Kidney (tissue), 13 donors: ENCODE measurements at regions not wholly inside any gene's neighbourhood (a gene's known extent, or its start where the extent isn't known, plus 50 kb on each side); places are given as distances from the start of the nearest gene placed in this dataset.

Source experiments
- DNase-seq, 5 donors: peaks; one replicate each; pipeline ENCODE4 v3.0.0-alpha.2; 2013 to 2020
- FAIRE-seq: peaks from 2 replicates; lab custom pipeline; 2012; peaks lifted over from hg19 to GRCh38; lab: Jason Lieb, UNC
- H3K27ac ChIP-seq, 2 donors: one replicate each; pipeline ENCODE4 v1.7.0; 2013; ENCODE audit warnings: low read depth in 2 of 2, low read length in 2 of 2, inconsistent platforms in 1 of 2
- H3K27me3 ChIP-seq: one replicate; pipeline ENCODE4 v1.7.1; 2013; ENCODE audit warnings: low read length, inconsistent platforms; ENCODE audit not compliant: control insufficient read depth, insufficient read depth
- H3K36me3 ChIP-seq, 3 donors: one replicate each; pipeline versions ENCODE4 v1.7.0 to v1.7.1; 2013; ENCODE audit warnings: low read length in 3 of 3, control low read depth in 1 of 3, inconsistent platforms in 1 of 3; ENCODE audit not compliant: insufficient read depth in 3 of 3, control insufficient read depth in 2 of 3
- H3K4me1 ChIP-seq, 3 donors: one replicate each; pipeline versions ENCODE4 v1.7.0 to v1.7.1; 2013; ENCODE audit warnings: low read length in 3 of 3, inconsistent platforms in 1 of 3, low read depth in 1 of 3; ENCODE audit not compliant: control insufficient read depth in 2 of 3, insufficient read depth in 2 of 3
- H3K4me3 ChIP-seq, 3 donors: one replicate each; pipeline versions ENCODE4 v1.7.0 to v1.8.1; 2013; ENCODE audit warnings: low read length in 3 of 3, control low read depth in 1 of 3, inconsistent platforms in 1 of 3
- H3K9ac ChIP-seq, 3 donors: one replicate each; pipeline versions ENCODE4 v1.7.0 to v1.7.1; 2013; ENCODE audit warnings: low read length in 3 of 3, control low read depth in 1 of 3, inconsistent platforms in 1 of 3
- H3K9me3 ChIP-seq, 3 donors: one replicate each; pipeline versions ENCODE4 v1.7.0 to v1.7.1; 2013; ENCODE audit warnings: low read length in 3 of 3, control low read depth in 1 of 3, inconsistent platforms in 1 of 3; ENCODE audit not compliant: control insufficient read depth in 2 of 3, insufficient read depth in 1 of 3
- intact Hi-C: fragments of 100-400 bp; cut with DNase I; formaldehyde crosslinking; loops from one replicate; pipeline ENCODE4 v1.11.1; 2022
- TF ChIP-seq, protein P1 (sequence below): IDR thresholded peaks from 3 replicates; pipeline ENCODE4 v1.5.1; 2012; ENCODE audit warnings: mild to moderate bottlenecking, moderate library complexity, borderline replicate concordance; ENCODE audit not compliant: insufficient read depth; ENCODE audit errors: extremely low read depth
- donor health status: control.
- donor health status: control.
- donor health status: control.
- donor health status: control.
- donor health status: control.
- donor health status: DM: yes; HTN: yes; CAD: no.
- donor health status: Normal renal cell carcinoma (clear cell type).

DNA sequence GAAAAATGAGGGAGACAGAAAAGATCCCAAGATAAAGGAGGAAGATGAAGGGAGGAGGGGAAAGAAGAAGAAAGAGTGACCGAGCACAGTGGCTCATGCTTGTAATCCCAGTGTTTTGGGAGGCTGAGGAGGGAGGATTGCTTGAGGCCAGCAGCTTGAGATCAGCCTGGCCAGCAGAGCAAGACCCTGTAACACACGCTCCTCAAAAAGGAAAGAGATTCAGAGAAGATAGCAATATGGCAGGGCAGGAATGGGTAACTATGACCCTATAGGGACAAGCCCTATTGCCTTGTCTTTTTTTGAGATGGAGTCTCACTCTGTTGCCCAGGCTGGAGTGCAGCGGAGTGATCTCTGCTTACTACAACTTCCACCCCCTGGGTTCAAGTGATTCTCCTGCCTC is 116.9 kb upstream of the MAP1LC3B2 start:
- no peak for DNase-seq

DNA sequence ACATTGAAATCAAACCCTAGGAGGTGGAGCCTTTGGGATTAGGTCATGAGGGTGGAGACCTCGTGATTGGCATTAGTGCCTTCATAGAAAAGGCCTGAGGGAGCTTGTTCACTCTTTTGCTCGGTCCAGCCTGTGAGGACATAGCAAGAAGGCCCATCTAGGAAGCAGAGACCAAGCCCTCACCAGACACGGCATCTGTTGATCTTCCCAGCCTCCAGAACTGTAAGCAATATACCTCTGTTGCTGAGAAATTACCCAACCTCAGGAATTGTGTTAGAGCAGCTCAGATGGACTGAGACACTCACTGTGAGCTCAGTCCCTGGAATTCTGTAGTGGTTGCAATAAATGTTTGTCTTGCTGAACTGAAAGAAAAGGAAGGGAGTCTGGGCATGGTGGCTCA is 116.2 kb upstream of the MAP1LC3B2 start:
- H3K27me3 ChIP-seq = no peaks in the 10 kb centered on the region
- H3K27ac ChIP-seq = no peak overlapping the region
- H3K9ac ChIP-seq = no peak overlapping the region
- H3K4me1 ChIP-seq = no peaks in the 10 kb centered on the region
- FAIRE-seq (no peak), DNase-seq (no peak)
- intact Hi-C loops = no loop called here
- TF ChIP-seq, protein P1, sequence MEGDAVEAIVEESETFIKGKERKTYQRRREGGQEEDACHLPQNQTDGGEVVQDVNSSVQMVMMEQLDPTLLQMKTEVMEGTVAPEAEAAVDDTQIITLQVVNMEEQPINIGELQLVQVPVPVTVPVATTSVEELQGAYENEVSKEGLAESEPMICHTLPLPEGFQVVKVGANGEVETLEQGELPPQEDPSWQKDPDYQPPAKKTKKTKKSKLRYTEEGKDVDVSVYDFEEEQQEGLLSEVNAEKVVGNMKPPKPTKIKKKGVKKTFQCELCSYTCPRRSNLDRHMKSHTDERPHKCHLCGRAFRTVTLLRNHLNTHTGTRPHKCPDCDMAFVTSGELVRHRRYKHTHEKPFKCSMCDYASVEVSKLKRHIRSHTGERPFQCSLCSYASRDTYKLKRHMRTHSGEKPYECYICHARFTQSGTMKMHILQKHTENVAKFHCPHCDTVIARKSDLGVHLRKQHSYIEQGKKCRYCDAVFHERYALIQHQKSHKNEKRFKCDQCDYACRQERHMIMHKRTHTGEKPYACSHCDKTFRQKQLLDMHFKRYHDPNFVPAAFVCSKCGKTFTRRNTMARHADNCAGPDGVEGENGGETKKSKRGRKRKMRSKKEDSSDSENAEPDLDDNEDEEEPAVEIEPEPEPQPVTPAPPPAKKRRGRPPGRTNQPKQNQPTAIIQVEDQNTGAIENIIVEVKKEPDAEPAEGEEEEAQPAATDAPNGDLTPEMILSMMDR = no peak
- no peak overlapping the region for H3K4me3 ChIP-seq
- no peaks in the 10 kb centered on the region for H3K36me3 ChIP-seq
- no peaks in the 10 kb centered on the region for H3K9me3 ChIP-seq

More for the DNA sequence above, 116.9 kb upstream of the MAP1LC3B2 start:
- H3K27ac ChIP-seq = no peak overlapping the region
- no peaks in the 10 kb centered on the region for H3K9me3 ChIP-seq
- H3K36me3 ChIP-seq = no peaks in the 10 kb centered on the region
- no peaks in the 10 kb centered on the region for H3K27me3 ChIP-seq
- TF ChIP-seq, protein P1 = no peak
- no peaks in the 10 kb centered on the region for H3K4me1 ChIP-seq
- no peak overlapping the region for H3K9ac ChIP-seq
- intact Hi-C loops = no loop called here
- H3K4me3 ChIP-seq = no peak overlapping the region
- FAIRE-seq = no peak

DNA sequence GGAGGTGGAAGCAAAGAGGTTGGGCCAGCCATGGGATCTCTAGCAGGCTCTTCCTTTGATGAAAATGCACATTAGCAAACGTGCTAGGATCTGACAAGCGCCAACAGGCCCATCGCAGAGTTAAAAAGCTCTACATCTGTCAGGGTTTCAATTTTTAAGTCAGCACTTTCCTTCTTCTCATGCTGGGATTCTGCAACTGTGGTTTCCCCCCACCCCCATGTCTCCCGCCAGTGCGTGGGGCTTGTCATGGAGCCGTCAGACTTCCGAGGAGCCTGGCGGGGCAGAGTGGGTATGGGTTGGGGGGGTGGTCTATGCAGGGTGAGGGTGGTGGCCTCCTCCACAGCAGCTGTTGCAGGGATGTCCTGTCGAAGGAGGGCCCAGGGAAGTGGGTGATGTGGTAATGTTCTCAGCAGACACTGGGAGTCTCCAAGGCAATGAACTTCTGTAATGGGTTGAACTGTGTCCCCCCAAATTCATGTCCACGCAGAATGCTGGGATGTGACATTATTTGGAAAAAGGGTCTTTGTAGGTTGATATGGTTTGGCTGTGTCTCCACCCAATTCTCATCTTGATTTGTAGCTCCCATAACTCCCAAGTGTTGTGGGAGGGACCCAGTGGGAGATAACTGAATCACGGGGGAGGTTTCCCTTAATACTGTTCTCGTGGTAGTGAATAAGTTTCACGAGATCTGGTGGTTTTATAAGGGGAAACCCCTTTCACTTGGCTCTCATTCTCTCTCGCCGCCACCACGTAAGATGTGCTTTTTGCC is 115.2 kb upstream of the MAP1LC3B2 start:
- Histone ChIP-seq H3K9me3 (no peaks in the 10 kb centered on the region), H3K4me1 (no peaks in the 10 kb centered on the region), H3K9ac (no peak overlapping the region), H3K27me3 (no peaks in the 10 kb centered on the region), H3K4me3 (no peak overlapping the region), H3K27ac (no peak overlapping the region), H3K36me3 (no peaks in the 10 kb centered on the region)
- DNase-seq (no peak), FAIRE-seq (no peak)
- intact Hi-C loops = no loop called here
- TF ChIP-seq, protein P1 = no peak
